Activated CD8-positive, alpha-beta memory T cell treated with anti-CD3 and anti-CD28 coated beads, Interleukin-2, amount 50 U/mL, for 4 hours (primary cell): ENCODE measurements at regions not wholly inside any gene's neighbourhood (a gene's known extent, or its start where the extent isn't known, plus 50 kb on each side); places are given as distances from the start of the nearest gene placed in this dataset.

Source experiments
- DNase-seq: peaks from one replicate; pipeline ENCODE4 v3.0.0-alpha.2; 2020

GRCh38 chr2:221025398-221025797 lies 546.7 kb downstream of the EPHA4 start:
- no peak for DNase-seq

- DNase-seq = no peak
Observed at GRCh38 chr2:221034026-221034701, 537.9 kb downstream of the EPHA4 start.

- DNase-seq = no peak
Observed at GRCh38 chr2:221034973-221035372, 537.1 kb downstream of the EPHA4 start.

GRCh38 chr2:221042926-221043325 lies 529.2 kb downstream of the EPHA4 start:
- DNase-seq = no peak

- DNase-seq = no peak
Observed at GRCh38 chr2:221044781-221045180, 527.3 kb downstream of the EPHA4 start.

GRCh38 chr2:221050020-221050795 lies 521.9 kb downstream of the EPHA4 start:
- DNase-seq = no peak

GRCh38 chr2:221051162-221051561 lies 520.9 kb downstream of the EPHA4 start:
- no peak for DNase-seq

GRCh38 chr2:221060376-221060775 lies 511.7 kb downstream of the EPHA4 start:
- no peak for DNase-seq

GRCh38 chr2:221063568-221063967 lies 508.5 kb downstream of the EPHA4 start:
- DNase-seq = no peak

GRCh38 chr2:221064058-221064854 lies 507.8 kb downstream of the EPHA4 start:
- no peak for DNase-seq

- DNase-seq = no peak
Observed at GRCh38 chr2:221064880-221065279, 507.2 kb downstream of the EPHA4 start.

- no peak for DNase-seq
Observed at GRCh38 chr2:221068123-221068522, 504.0 kb downstream of the EPHA4 start.

GRCh38 chr2:221070106-221070505 lies 502.0 kb downstream of the EPHA4 start:
- no peak for DNase-seq

GRCh38 chr2:221073326-221074049 lies 498.6 kb downstream of the EPHA4 start:
- no peak for DNase-seq

GRCh38 chr2:221074238-221074637 lies 497.9 kb downstream of the EPHA4 start:
- DNase-seq = no peak

- DNase-seq = no peak
Observed at GRCh38 chr2:221075203-221075602, 496.9 kb downstream of the EPHA4 start.

GRCh38 chr2:221077251-221077650 lies 494.9 kb downstream of the EPHA4 start:
- no peak for DNase-seq

- DNase-seq = no peak
Observed at GRCh38 chr2:221077799-221078198, 494.3 kb downstream of the EPHA4 start.

GRCh38 chr2:221085341-221085900 lies 486.7 kb downstream of the EPHA4 start:
- no peak for DNase-seq

GRCh38 chr2:221085936-221086335 lies 486.2 kb downstream of the EPHA4 start:
- DNase-seq = no peak

GRCh38 chr2:221087779-221088178 lies 484.3 kb downstream of the EPHA4 start:
- DNase-seq = no peak

- no peak for DNase-seq
Observed at GRCh38 chr2:221088506-221088905, 483.6 kb downstream of the EPHA4 start.

- no peak for DNase-seq
Observed at GRCh38 chr2:221095356-221095755, 476.7 kb downstream of the EPHA4 start.
